GM20000 (cell line): ENCODE measurements at regions not wholly inside any gene's neighbourhood (a gene's known extent, or its start where the extent isn't known, plus 50 kb on each side); places are given as distances from the start of the nearest gene placed in this dataset.
"Not testable (repeated sequence)": the region's sequence is repeated elsewhere in the genome, so short reads cannot be mapped to it uniquely, and the experiment has no call there.

Experiments used
- DNase-seq: peaks from one replicate; pipeline ENCODE4 v3.0.0; 2012; ENCODE audit warnings: low spot score
- CTCF ChIP-seq: IDR thresholded peaks from 2 replicates; pipeline ENCODE4 v1.5.1; 2012; ENCODE audit warnings: mild to moderate bottlenecking, control low read depth; ENCODE audit errors: extremely low read depth, missing control alignments

- not testable (repeated sequence) for DNase-seq
These were observed 174.8 kb downstream of the COL12A1 start for GRCh38 chr6:75031102-75031501.

DNA sequence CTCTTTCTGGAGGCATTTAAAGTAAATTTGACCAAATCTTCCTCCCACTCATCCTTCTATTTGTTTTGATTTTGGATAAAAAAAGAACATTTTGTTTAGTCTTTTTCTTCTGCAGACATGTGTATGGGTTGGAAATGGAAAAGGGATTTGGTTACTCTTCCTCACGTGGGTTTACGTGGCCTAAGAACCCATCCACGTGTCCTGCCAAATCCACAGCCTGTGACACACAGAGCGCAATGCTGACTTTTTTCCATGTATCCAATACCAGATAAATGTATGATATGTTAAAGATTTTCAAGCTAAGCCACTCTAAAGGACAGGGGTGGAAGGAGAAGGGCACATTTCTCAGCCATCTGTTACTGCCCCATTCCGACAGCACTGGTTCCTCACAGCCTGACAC, 176.5 kb downstream of the COL12A1 start:
- no peak for TF ChIP-seq CTCF
- DNase-seq, result no peak

- no peak for DNase-seq
- TF ChIP-seq CTCF, result no peak
These were observed 180.5 kb downstream of the COL12A1 start for GRCh38 chr6:75025371-75025770.

GRCh38 chr6:75024828-75025227, 181.0 kb downstream of the COL12A1 start:
- no peak for DNase-seq
- no peak for TF ChIP-seq CTCF

DNA sequence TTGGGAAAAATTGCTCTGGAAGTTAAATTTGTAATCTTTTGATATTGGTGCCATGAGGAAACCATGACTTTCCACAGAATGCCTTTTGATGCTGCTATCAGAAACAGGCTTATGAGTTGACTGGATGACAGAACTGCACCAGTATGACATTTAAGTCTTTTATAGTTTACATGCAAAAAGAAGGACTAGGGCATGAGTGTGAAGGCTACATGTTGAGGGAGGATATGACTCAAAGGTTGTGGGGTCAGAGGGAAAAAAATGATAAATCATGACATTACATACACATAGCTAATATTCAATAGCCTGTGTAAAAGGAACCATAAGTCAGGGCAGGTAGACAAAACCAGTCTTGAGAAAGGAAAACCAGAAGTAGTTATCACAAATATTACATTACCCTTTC, 182.2 kb downstream of the COL12A1 start:
- no peak for TF ChIP-seq CTCF
- DNase-seq, result no peak

GRCh38 chr6:75020971-75021370, 184.9 kb downstream of the COL12A1 start:
- TF ChIP-seq CTCF, result no peak
- no peak for DNase-seq

- TF ChIP-seq CTCF, result no peak
- no peak for DNase-seq
These were observed 185.5 kb downstream of the COL12A1 start for GRCh38 chr6:75020376-75020775.

DNA sequence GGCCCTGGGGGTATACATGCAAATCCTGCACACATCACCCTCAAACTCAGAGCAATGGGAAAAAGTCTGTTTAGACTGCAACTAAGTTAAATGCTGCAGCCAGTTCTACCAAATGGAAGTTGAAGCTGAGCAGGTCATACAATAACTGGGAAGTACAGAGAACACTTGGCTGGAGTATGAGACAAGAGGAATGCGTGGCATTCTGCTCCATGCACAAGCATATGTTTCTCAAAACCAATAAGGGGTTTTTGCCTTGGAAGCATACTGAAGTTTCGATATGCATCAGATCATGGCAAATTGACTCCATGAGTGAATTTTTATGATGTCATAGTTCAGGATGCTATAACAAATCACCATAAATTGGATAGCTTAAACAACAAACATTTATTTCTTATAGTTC, 193.8 kb downstream of the COL12A1 start:
- no peak for DNase-seq
- TF ChIP-seq CTCF, result no peak

DNA sequence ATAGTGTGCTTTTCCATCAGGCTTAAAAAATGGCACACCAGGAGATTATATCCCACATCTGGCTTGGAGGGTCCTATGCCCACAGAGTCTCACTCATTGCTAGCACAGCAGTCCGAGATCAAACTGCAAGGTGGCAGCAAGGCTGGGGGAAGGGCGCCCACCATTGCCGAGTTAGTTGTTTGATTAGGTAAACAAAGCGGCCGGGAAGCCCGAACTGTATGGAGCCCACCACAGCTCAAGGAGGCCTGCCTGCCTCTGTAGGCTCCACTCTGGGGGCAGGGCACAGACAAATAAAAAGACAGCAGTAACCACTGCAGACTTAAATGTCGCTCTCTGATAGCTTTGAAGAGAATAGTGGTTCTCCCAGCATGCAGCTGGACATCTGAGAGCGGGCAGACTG, 201.9 kb downstream of the COL12A1 start:
- not testable (repeated sequence) for DNase-seq
